ENCODE measurements at regions not wholly inside any gene's neighbourhood (a gene's known extent, or its start where the extent isn't known, plus 50 kb on each side); places are given as distances from the start of the nearest gene placed in this dataset.

GRCh38 chr9:14517154-14517906 lies 175.9 kb downstream of the ZDHHC21 start:
- DNase-seq, result no peak

GRCh38 chr9:14516656-14517055 lies 176.6 kb downstream of the ZDHHC21 start:
- no peak for DNase-seq

- DNase-seq, result no peak
Measured at GRCh38 chr9:14515571-14516198, 177.5 kb downstream of the ZDHHC21 start.

- DNase-seq, result no peak
Measured at GRCh38 chr9:14515049-14515448, 178.2 kb downstream of the ZDHHC21 start.

- no peak for DNase-seq
Measured at GRCh38 chr9:14512942-14513341, 180.3 kb downstream of the ZDHHC21 start.

GRCh38 chr9:14511452-14511851 lies 181.8 kb downstream of the ZDHHC21 start:
- no peak for DNase-seq

GRCh38 chr9:14508884-14509283 lies 184.3 kb downstream of the ZDHHC21 start:
- DNase-seq, result no peak

- no peak for DNase-seq
Measured at GRCh38 chr9:14501366-14501765, 187.4 kb upstream of the NFIB start.

- no peak for DNase-seq
Measured at GRCh38 chr9:14500705-14501104, 186.8 kb upstream of the NFIB start.

GRCh38 chr9:14499976-14500375 lies 186.0 kb upstream of the NFIB start:
- DNase-seq, result no peak

- no peak for DNase-seq
Measured at GRCh38 chr9:14498824-14499223, 184.9 kb upstream of the NFIB start.

GRCh38 chr9:14497476-14497875 lies 183.5 kb upstream of the NFIB start:
- DNase-seq, result no peak

GRCh38 chr9:14488421-14489190 lies 174.7 kb upstream of the NFIB start:
- no peak for DNase-seq

- DNase-seq, result no peak
Measured at GRCh38 chr9:14487547-14488185, 173.7 kb upstream of the NFIB start.

GRCh38 chr9:14485366-14485765 lies 171.4 kb upstream of the NFIB start:
- no peak for DNase-seq

- no peak for DNase-seq
Measured at GRCh38 chr9:14482856-14483255, 168.9 kb upstream of the NFIB start.

- DNase-seq, result no peak
Measured at GRCh38 chr9:14480526-14480925, 166.6 kb upstream of the NFIB start.

- DNase-seq, result no peak
Measured at GRCh38 chr9:14479163-14479560, 165.2 kb upstream of the NFIB start.

- no peak for DNase-seq
Measured at GRCh38 chr9:14478175-14479162, 164.5 kb upstream of the NFIB start.

- no peak for DNase-seq
Measured at GRCh38 chr9:14471041-14471440, 157.1 kb upstream of the NFIB start.

- DNase-seq, result no peak
Measured at GRCh38 chr9:14467675-14468374, 153.9 kb upstream of the NFIB start.

GRCh38 chr9:14466828-14467227 lies 152.9 kb upstream of the NFIB start:
- DNase-seq, result no peak
